GM18870 (cell line): ENCODE measurements at regions not wholly inside any gene's neighbourhood (a gene's known extent, or its start where the extent isn't known, plus 50 kb on each side); places are given as distances from the start of the nearest gene placed in this dataset.
A peak's percentile ranks its signal among the peaks of the same experiment; 100 is the strongest.

ENCODE experiments used
- ATAC-seq: cut with Tn5 transposase; IDR thresholded peaks from one replicate; pipeline ENCODE4 v1.9.1; 2021; ENCODE audit warnings: moderate library complexity; ENCODE audit not compliant: unreplicated experiment

DNA sequence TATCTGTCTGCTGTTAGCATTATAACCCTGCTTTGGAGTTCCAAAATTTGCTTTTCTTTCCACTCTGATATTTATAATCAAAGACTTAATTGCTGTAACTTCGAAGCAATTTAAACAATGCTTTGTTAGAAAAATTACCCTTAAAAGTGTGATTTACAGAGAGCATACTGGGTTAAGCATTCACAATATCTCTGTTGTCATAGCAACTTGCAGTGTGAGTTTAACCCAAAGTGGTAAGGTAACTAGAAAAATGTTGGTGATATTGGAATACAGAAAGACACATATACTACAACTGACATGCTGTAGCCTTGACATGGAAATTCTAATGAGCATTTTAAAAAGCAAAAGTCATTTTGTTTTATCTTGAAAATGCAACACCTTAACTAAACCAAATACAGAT lies 70.4 kb upstream of the SMLR1 start:
- ATAC-seq, result no peak

- no peak for ATAC-seq
Observed at GRCh38 chr6:130758813-130759212, 68.4 kb upstream of the SMLR1 start.

- no peak for ATAC-seq
Observed at GRCh38 chr6:130760006-130760405, 67.2 kb upstream of the SMLR1 start.

GRCh38 chr6:130761286-130761685 lies 65.9 kb upstream of the SMLR1 start:
- no peak for ATAC-seq

- ATAC-seq, result no peak
Observed at GRCh38 chr6:130765181-130765727, 62.0 kb upstream of the SMLR1 start.

DNA sequence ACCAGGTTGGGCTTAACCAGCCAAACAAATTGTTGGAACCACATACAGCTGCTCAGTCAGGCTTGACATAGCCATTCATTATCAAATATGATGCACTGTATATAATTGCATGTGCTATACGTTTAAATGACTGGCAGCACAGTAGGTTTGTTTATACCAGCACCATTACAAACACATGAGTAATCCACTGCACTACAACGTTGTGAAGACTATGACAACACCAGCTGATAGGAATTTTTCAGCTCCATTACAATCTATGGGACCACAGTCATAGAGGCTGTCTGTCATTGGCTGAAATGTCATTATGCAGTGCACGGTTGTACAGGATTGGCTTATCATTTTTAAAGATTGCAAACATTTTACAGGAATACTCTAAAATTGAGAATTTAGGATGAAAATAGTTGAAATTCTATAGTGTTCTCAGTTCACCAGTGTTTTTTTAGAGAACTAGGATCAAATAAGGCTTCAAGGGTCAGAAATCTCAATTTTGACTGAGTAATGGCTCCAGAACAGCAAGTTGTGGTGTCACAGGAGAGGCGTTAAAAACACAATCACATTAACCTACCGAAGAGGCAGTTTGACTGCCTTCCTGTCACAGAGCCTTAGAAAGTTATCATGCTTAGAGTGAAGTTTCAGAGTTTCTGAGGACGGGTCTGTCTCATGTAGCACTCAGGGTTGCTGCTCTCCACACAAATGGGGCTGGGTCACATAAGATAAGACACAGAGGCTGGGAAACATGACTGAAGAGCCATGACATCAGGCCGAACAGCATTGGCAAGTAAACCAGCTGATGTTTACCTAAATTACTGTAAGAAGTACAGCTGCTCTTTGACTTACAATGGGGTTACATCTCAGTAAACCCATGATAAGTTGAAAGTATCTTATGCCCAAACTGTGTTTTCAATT lies 60.7 kb upstream of the SMLR1 start:
- ATAC-seq, result no peak

DNA sequence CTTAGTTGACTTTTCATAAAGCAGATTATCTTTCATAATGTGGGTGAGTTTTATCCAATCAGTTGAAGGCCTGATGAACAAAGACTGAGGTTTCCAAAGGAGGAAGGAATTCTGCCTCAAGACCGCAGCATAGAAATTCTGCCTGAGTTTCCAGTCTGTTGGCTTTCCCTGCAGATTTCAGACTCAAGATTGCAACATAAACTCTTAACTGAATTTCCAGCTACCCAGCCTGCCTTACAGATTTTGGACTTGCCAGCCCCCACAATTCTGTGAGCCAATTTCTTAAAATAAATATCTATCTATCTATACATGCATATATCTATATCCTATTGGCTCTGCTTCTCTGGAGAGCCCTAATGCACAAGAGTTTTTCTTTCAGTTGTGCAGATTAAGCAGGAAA lies 57.3 kb upstream of the SMLR1 start:
- no peak for ATAC-seq

GRCh38 chr6:130771741-130772140 lies 55.5 kb upstream of the SMLR1 start:
- ATAC-seq, result no peak

GRCh38 chr6:130773860-130774259 lies 53.3 kb upstream of the SMLR1 start:
- no peak for ATAC-seq

DNA sequence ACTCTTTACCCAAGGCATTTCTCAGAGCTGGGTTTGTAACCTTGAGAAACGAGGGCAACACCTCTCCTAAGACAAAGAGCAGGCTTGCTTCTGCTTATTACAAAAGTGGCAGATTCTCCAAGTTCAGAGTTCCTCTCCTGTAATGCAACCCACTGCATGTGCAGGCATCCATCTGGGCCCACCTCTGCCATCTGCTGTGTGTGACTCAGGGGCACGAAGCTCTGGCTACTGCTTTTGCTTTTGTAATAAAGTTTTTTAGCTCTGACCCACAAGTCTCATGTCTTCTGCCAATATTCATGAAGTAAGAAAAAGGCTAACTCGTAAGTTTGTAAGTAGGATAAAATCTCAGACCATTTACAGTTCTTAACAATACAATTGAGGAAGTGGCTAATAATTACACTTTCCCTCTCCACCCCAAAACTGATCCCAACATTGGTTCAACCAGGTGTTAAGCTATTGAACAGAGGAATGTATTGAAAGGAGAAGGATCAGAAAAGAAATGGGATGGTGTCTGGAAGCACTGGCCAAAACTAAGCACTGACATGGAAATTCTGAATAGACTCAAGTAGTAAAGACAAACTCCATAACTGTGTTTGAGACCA lies 51.7 kb upstream of the SMLR1 start:
- ATAC-seq, result no peak

GRCh38 chr6:130776287-130776925 lies 50.8 kb upstream of the SMLR1 start:
- ATAC-seq, result peak; percentile 97
